ENCODE measurements at regions not wholly inside any gene's neighbourhood (a gene's known extent, or its start where the extent isn't known, plus 50 kb on each side); places are given as distances from the start of the nearest gene placed in this dataset.

- Histone ChIP-seq H3K27ac (ENCODE audit: extremely low read length, insufficient read depth, low read length) (no peak overlapping the region), H4K20me1 (ENCODE audit: insufficient read depth, low read length) (no peaks in the 10 kb centered on the region), H3K79me2 (ENCODE audit: insufficient read depth, low read length) (no peaks in the 10 kb centered on the region), H3K9me3 (ENCODE audit: low read length) (no peaks in the 10 kb centered on the region), H3K4me3 (replicated peaks in 1 of 3; ENCODE audit: insufficient read depth in 1 of 3, low read depth in 2 of 3, low read length in 3 of 3) (no peak overlapping the region), H3K9ac (ENCODE audit: insufficient read depth, low read depth, low read length) (no peak overlapping the region), H3K36me3 (replicated peaks in 1 of 2; ENCODE audit: control insufficient read depth in 1 of 2, insufficient read depth in 2 of 2, low read length in 2 of 2) (no peaks in the 10 kb centered on the region), H3K27me3 (ENCODE audit: control insufficient read depth in 1 of 2, insufficient read depth in 2 of 2, low read length in 2 of 2) (no peaks in the 10 kb centered on the region), H2AFZ (ENCODE audit: low read length) (no peak overlapping the region), H3K4me1 (ENCODE audit: insufficient read depth, low read length) (peaks cover 28% of the 10 kb centered on the region), H3K4me2 (ENCODE audit: low read depth, low read length) (no peak overlapping the region)
- intact Hi-C loops (cut with micrococcal nuclease; ENCODE audit: unreplicated experiment): no loop called here
- no TSS peak for BruUV-seq (replicated peaks)
- TF ChIP-seq HES4 (CRISPR knock-in tag; IDR thresholded peaks at IDR 0.05; ENCODE audit: borderline replicate concordance) (no peak), EHMT2 (IDR thresholded peaks at IDR 0.05; ENCODE audit: borderline replicate concordance, low read depth, low read length) (no peak), JUNB (CRISPR knock-in tag; IDR thresholded peaks at IDR 0.05; ENCODE audit: borderline replicate concordance) (no peak), E2F5 (CRISPR knock-in tag; conservative IDR thresholded peaks at IDR 0.05) (no peak), MEIS1 (CRISPR knock-in tag; IDR thresholded peaks at IDR 0.05; ENCODE audit: borderline replicate concordance) (no peak), ELF3 (CRISPR knock-in tag; IDR thresholded peaks at IDR 0.05) (no peak), ZNF883 (CRISPR knock-in tag; IDR thresholded peaks at IDR 0.05; ENCODE audit: not compliant biosample characterization) (no peak), ISX (CRISPR knock-in tag; conservative IDR thresholded peaks at IDR 0.05) (no peak)
- ChIA-PET POLR2A (no interaction called here), CTCF (ENCODE audit: low intra/inter-chr PET ratio, low total read pairs) (no interaction called here)
- no peak for FAIRE-seq
- in situ Hi-C loops (cut with HindIII; ENCODE audit: extremely low pct_ligation_motif_present, low pct_unique_long_range_greater_than_20kb): no loop called here
- no peak for DNase-seq (ENCODE audit: low spot score)
- ATAC-seq: no peak
Measured at GRCh38 chr13:70896136-70896535, 787.9 kb upstream of the KLHL1 start.

GRCh38 chr13:70895599-70895998 lies 787.3 kb upstream of the KLHL1 start:
- intact Hi-C loops (cut with micrococcal nuclease; ENCODE audit: unreplicated experiment) (no loop called here), in situ Hi-C loops (cut with HindIII; ENCODE audit: extremely low pct_ligation_motif_present, low pct_unique_long_range_greater_than_20kb) (no loop called here)
- H2AFZ ChIP-seq (ENCODE audit: low read length): peak overlapping the region; percentile 29
- FAIRE-seq (no peak), DNase-seq (ENCODE audit: low spot score) (peak; percentile 65), ATAC-seq (peak; percentile 72)
- no peak overlapping the region for H3K4me3 ChIP-seq (replicated peaks in 1 of 3; ENCODE audit: insufficient read depth in 1 of 3, low read depth in 2 of 3, low read length in 3 of 3)
- no peaks in the 10 kb centered on the region for H4K20me1 ChIP-seq (ENCODE audit: insufficient read depth, low read length)
- no peaks in the 10 kb centered on the region for H3K9me3 ChIP-seq (ENCODE audit: low read length)
- no peaks in the 10 kb centered on the region for H3K79me2 ChIP-seq (ENCODE audit: insufficient read depth, low read length)
- H3K27me3 ChIP-seq (ENCODE audit: control insufficient read depth in 1 of 2, insufficient read depth in 2 of 2, low read length in 2 of 2): no peaks in the 10 kb centered on the region
- ChIA-PET CTCF (ENCODE audit: low intra/inter-chr PET ratio, low total read pairs) (no interaction called here), POLR2A (no interaction called here)
- no peak overlapping the region for H3K27ac ChIP-seq (ENCODE audit: extremely low read length, insufficient read depth, low read length)
- peak overlapping the region; percentile 40 for H3K4me2 ChIP-seq (ENCODE audit: low read depth, low read length)
- H3K4me1 ChIP-seq (ENCODE audit: insufficient read depth, low read length): peaks cover 33% of the 10 kb centered on the region
- 26% methylated on average over 3 of the region's 3 CpGs for WGBS (ENCODE audit: low lambda C conversion rate)
- no peaks in the 10 kb centered on the region for H3K36me3 ChIP-seq (replicated peaks in 1 of 2; ENCODE audit: control insufficient read depth in 1 of 2, insufficient read depth in 2 of 2, low read length in 2 of 2)
- BruUV-seq (replicated peaks): no TSS peak
- no peak overlapping the region for H3K9ac ChIP-seq (ENCODE audit: insufficient read depth, low read depth, low read length)
- TF ChIP-seq ZNF121 (CRISPR knock-in tag; IDR thresholded peaks at IDR 0.05) (no peak), PRDM10 (CRISPR knock-in tag; IDR thresholded peaks at IDR 0.05; ENCODE audit: low read depth) (no peak), ATF5 (CRISPR knock-in tag; IDR thresholded peaks at IDR 0.05; ENCODE audit: low read depth) (no peak), ZNF615 (CRISPR knock-in tag; IDR thresholded peaks at IDR 0.05; ENCODE audit: borderline replicate concordance) (no peak), ZNF18 (CRISPR knock-in tag; IDR thresholded peaks at IDR 0.05; ENCODE audit: insufficient replicate concordance) (no peak)
